ENCODE measurements at regions not wholly inside any gene's neighbourhood (a gene's known extent, or its start where the extent isn't known, plus 50 kb on each side); places are given as distances from the start of the nearest gene placed in this dataset.

DNA sequence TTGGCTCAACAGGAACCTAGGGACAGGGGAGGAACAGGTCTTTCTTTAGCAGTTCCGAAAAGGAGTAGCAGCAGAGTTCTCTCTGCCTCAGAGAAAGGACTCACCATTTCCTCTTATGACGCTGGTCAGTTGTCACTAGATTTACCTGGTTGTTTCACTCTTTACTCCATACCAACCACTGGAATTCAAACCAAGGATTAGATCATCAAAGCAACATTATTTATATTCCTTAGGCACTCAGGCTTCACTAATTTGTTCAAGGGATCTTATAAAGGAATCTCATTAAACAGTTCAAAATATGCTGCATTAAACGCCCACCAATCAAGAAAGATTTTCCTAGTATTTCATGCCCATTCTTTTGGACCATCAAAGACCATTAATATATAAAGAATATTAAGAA, 1129.5 kb upstream of the MAP3K7 start:
- TF ChIP-seq, protein P1, sequence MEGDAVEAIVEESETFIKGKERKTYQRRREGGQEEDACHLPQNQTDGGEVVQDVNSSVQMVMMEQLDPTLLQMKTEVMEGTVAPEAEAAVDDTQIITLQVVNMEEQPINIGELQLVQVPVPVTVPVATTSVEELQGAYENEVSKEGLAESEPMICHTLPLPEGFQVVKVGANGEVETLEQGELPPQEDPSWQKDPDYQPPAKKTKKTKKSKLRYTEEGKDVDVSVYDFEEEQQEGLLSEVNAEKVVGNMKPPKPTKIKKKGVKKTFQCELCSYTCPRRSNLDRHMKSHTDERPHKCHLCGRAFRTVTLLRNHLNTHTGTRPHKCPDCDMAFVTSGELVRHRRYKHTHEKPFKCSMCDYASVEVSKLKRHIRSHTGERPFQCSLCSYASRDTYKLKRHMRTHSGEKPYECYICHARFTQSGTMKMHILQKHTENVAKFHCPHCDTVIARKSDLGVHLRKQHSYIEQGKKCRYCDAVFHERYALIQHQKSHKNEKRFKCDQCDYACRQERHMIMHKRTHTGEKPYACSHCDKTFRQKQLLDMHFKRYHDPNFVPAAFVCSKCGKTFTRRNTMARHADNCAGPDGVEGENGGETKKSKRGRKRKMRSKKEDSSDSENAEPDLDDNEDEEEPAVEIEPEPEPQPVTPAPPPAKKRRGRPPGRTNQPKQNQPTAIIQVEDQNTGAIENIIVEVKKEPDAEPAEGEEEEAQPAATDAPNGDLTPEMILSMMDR (IDR thresholded peaks at IDR 0.05; ENCODE audit: low read depth, low read length): no peak
- no peak for TF ChIP-seq EZH2phosphoT487 (IDR thresholded peaks at IDR 0.05; ENCODE audit: low read depth)

Data from OCI-LY3 (cell line).